HUES48 (cell line): ENCODE measurements at regions not wholly inside any gene's neighbourhood (a gene's known extent, or its start where the extent isn't known, plus 50 kb on each side); places are given as distances from the start of the nearest gene placed in this dataset.
"Not testable (repeated sequence)": the region's sequence is repeated elsewhere in the genome, so short reads cannot be mapped to it uniquely, and the experiment has no call there.

ENCODE experiments used
- H3K27ac ChIP-seq: one replicate; pipeline ENCODE4 v1.7.0; 2013; ENCODE audit warnings: low read depth, low read length, inconsistent platforms
- H3K27me3 ChIP-seq: 2 replicates; pipeline ENCODE4 v1.6.1; 2013; ENCODE audit warnings: mild to moderate bottlenecking, low read length; ENCODE audit not compliant: control insufficient read depth, insufficient read depth
- H3K36me3 ChIP-seq: 2 replicates; pipeline ENCODE4 v1.6.1; 2013; ENCODE audit warnings: low read length; ENCODE audit not compliant: control insufficient read depth, insufficient read depth
- H3K4me1 ChIP-seq: 2 replicates; pipeline ENCODE4 v1.6.1; 2013; ENCODE audit warnings: mild to moderate bottlenecking, low read length; ENCODE audit not compliant: control insufficient read depth, insufficient read depth
- H3K4me3 ChIP-seq: 2 replicates; pipeline ENCODE4 v1.5.1; 2013; ENCODE audit warnings: mild to moderate bottlenecking, low read depth, low read length
- H3K9ac ChIP-seq: 2 replicates; pipeline ENCODE4 v1.6.1; 2013; ENCODE audit warnings: mild to moderate bottlenecking, low read depth, low read length, moderate library complexity
- H3K9me3 ChIP-seq: 2 replicates; pipeline ENCODE4 v1.6.1; 2013; ENCODE audit warnings: low read length; ENCODE audit not compliant: control insufficient read depth, insufficient read depth

DNA sequence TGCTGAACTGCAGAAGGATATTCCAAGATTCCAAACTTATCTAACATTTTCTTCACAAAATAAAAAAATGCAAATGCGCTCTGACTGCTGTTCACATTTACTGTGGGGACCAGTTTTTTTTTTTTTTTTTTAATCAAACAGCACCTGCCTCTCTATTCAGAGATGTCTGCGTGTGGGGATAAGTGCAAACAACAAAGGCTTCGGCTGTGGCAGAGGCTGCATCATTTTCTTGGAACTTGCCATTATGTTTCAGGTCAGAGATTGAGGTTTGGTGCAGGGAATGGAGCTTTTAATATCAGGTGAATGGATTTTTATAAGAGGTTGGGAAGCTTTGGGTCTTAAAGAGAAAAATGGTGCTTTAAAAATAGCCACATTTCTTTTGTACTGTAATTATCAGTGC is 78.2 kb upstream of the TET2 start:
- Histone ChIP-seq H3K27me3 (no peaks in the 10 kb centered on the region), H3K9ac (no peak overlapping the region), H3K4me1 (no peaks in the 10 kb centered on the region), H3K4me3 (no peak overlapping the region), H3K9me3 (no peaks in the 10 kb centered on the region), H3K36me3 (no peaks in the 10 kb centered on the region), H3K27ac (no peak overlapping the region)

DNA sequence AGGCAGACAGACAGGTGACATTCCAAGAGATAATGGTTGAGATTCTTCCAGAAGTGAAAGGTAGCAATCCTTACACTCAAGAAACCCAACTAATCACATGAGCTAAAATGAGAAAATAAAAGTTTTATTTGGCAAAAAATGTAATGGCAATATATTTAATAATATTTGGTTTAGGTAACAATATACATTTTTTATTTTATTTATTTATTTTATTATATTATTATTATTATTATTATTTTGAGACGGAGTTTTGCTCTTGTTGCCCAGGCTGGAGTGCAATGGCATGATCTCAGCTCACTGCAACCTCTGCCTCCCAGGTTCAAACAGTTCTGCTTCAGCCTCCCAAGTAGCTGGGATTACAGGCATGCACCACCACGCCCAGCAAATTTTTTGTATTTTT is 74.6 kb upstream of the TET2 start:
- H3K27me3 ChIP-seq, H3K9me3 ChIP-seq, H3K4me1 ChIP-seq, H3K9ac ChIP-seq, H3K27ac ChIP-seq, H3K4me3 ChIP-seq, H3K36me3 ChIP-seq: not testable (repeated sequence)

- Histone ChIP-seq H3K4me1 (no peaks in the 10 kb centered on the region), H3K9me3 (no peaks in the 10 kb centered on the region), H3K27ac (no peak overlapping the region), H3K27me3 (no peaks in the 10 kb centered on the region), H3K9ac (no peak overlapping the region), H3K4me3 (no peak overlapping the region), H3K36me3 (no peaks in the 10 kb centered on the region)
These were observed 72.6 kb upstream of the TET2 start for GRCh38 chr4:105074097-105074496.

DNA sequence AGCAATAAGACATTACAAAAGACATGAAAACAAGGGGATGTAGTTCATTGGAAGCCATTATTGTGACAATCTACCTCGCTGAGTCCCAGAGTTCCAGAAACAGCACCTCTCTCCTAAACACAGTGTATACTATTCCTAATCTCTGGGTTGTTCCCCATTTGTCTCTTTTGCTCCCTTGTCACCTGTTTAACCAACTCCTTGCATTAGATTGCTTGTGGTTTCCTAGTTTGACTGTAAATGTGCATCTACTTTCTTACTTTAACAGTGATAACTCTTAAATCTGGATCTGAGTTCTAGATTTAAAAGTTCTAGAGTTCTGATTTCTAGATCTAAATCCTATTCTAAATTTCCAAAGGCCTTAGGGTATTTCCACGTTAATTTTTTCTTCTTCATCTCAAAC is 71.6 kb upstream of the TET2 start:
- H3K9ac ChIP-seq, result no peak overlapping the region
- H3K4me3 ChIP-seq, result no peak overlapping the region
- no peaks in the 10 kb centered on the region for H3K36me3 ChIP-seq
- no peak overlapping the region for H3K27ac ChIP-seq
- H3K4me1 ChIP-seq, result no peaks in the 10 kb centered on the region
- no peaks in the 10 kb centered on the region for H3K9me3 ChIP-seq
- no peaks in the 10 kb centered on the region for H3K27me3 ChIP-seq

GRCh38 chr4:105088110-105088879 is 58.4 kb upstream of the TET2 start:
- Histone ChIP-seq H3K27ac (no peak overlapping the region), H3K4me1 (peaks cover 10% of the 10 kb centered on the region), H3K9me3 (peaks cover 3% of the 10 kb centered on the region; the same call in 1 of the 2 replicates), H3K9ac (no peak overlapping the region), H3K4me3 (peak overlapping the region; percentile 39), H3K36me3 (no peaks in the 10 kb centered on the region), H3K27me3 (no peaks in the 10 kb centered on the region; the same call in 1 of the 2 replicates)

DNA sequence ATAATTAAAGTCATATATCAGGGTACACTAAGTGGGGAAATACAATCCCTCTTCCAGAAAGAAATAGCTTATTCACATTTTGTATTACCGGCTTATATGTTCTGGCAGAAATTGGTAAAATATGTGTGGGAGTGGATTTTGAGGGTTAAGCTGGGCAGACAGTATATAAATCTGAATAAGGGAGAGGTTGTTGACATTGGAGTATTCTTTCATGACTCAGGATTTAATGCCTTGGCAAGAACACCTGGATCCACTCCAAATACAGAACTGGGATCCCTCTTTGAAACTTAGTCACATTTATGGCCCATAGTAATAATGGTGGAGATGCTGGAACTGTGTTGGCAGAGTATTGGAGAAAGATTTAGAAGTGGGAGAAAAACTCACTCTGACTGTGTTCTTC is 54.3 kb upstream of the TET2 start:
- Histone ChIP-seq H3K27me3 (no peaks in the 10 kb centered on the region; the same call in 1 of the 2 replicates), H3K9ac (no peak overlapping the region), H3K4me3 (no peak overlapping the region), H3K9me3 (peaks cover 9% of the 10 kb centered on the region), H3K36me3 (no peaks in the 10 kb centered on the region), H3K4me1 (peaks cover 10% of the 10 kb centered on the region), H3K27ac (no peak overlapping the region)

- H3K9ac ChIP-seq, result no peak overlapping the region
- no peak overlapping the region for H3K27ac ChIP-seq
- H3K4me1 ChIP-seq, result peaks cover 10% of the 10 kb centered on the region
- H3K27me3 ChIP-seq, result no peaks in the 10 kb centered on the region; the same call in 1 of the 2 replicates
- no peak overlapping the region for H3K4me3 ChIP-seq
- H3K9me3 ChIP-seq, result peaks cover 9% of the 10 kb centered on the region
- H3K36me3 ChIP-seq, result no peaks in the 10 kb centered on the region
These were observed 53.9 kb upstream of the TET2 start for GRCh38 chr4:105092768-105093167.

GRCh38 chr4:105093975-105094374 is 52.7 kb upstream of the TET2 start:
- H3K9me3 ChIP-seq, result peaks cover 9% of the 10 kb centered on the region
- peaks cover 2% of the 10 kb centered on the region for H3K4me1 ChIP-seq
- H3K27ac ChIP-seq, result no peak overlapping the region

More at GRCh38 chr4:105093975-105094374, 52.7 kb upstream of the TET2 start:
- no peaks in the 10 kb centered on the region for H3K27me3 ChIP-seq
- no peak overlapping the region for H3K4me3 ChIP-seq
- H3K9ac ChIP-seq, result no peak overlapping the region
- no peaks in the 10 kb centered on the region for H3K36me3 ChIP-seq
